ACC112 (cell line): ENCODE measurements at regions not wholly inside any gene's neighbourhood (a gene's known extent, or its start where the extent isn't known, plus 50 kb on each side); places are given as distances from the start of the nearest gene placed in this dataset.

Experiments
- H2AFZ ChIP-seq: fragments of 200-600 bp; sonication (generic); one replicate; pipeline ENCODE4 v1.6.0; 2017; ENCODE audit warnings: antibody characterized with exemption, low read length; ENCODE audit not compliant: unreplicated experiment
- H3K27ac ChIP-seq: fragments of 200-600 bp; sonication (generic); 2 replicates; pipeline ENCODE4 v1.5.1; 2014; ENCODE audit warnings: low read depth, mild to moderate bottlenecking, antibody characterized with exemption, low read length, moderate library complexity
- H3K27me3 ChIP-seq: fragments of 200-600 bp; sonication (generic); 2 replicates; pipeline ENCODE4 v1.6.1; 2014; ENCODE audit warnings: mild to moderate bottlenecking, antibody characterized with exemption, low read length, moderate library complexity, mixed read lengths; ENCODE audit not compliant: insufficient read depth
- H3K36me3 ChIP-seq: fragments of 200-600 bp; sonication (generic); 2 replicates; pipeline ENCODE4 v1.6.1; 2016; ENCODE audit warnings: mild to moderate bottlenecking, antibody characterized with exemption, low read length, moderate library complexity, mixed read lengths; ENCODE audit not compliant: insufficient read depth
- H3K4me1 ChIP-seq: fragments of 200-600 bp; sonication (generic); one replicate; pipeline ENCODE4 v1.6.1; 2016; ENCODE audit warnings: low read length, mixed read lengths; ENCODE audit not compliant: insufficient read depth, unreplicated experiment, control insufficient read depth
- H3K4me3 ChIP-seq: fragments of 200-600 bp; sonication (generic); 2 replicates; pipeline ENCODE4 v1.5.1; 2014; ENCODE audit warnings: mild to moderate bottlenecking, low read depth, low read length
- H3K79me2 ChIP-seq: fragments of 200-600 bp; sonication (generic); one replicate; pipeline ENCODE4 v1.6.0; 2016; ENCODE audit warnings: low read length; ENCODE audit not compliant: control insufficient read depth, unreplicated experiment, insufficient read depth

DNA sequence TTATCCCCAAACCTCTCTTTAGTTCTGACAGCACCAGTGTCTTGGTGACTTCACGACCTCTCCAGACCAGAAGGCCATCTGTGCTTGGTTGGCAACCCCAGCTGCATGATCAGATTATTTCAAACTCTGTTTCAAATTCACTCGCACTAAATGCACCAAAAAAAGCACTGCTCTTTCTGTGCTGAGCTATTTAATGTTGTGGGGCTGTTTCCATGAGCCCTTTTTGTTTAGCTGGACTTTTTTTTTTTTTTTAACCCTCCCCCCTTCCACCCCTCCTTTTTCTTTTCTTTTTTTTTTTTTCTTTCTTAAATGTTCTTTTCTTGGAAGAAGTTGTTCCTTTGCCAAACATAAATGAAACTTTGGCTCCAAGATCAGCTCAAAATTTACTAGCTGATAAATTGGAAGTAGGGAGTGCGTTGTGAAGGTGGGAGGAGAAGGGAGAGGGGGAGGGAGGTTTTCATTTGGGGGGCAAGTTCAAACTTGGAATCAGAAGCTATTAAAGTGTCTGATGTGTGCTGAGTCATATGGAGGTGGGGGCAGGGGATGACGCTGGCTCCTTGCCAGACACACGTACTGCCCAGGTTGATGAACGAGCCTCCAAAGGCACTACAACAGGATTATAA, 543.0 kb upstream of the TNP1 start:
- Histone ChIP-seq H3K27ac (no peak overlapping the region), H3K79me2 (no peaks in the 10 kb centered on the region), H3K36me3 (no peaks in the 10 kb centered on the region), H3K27me3 (no peaks in the 10 kb centered on the region), H3K4me1 (peaks cover 4% of the 10 kb centered on the region), H2AFZ (no peak overlapping the region), H3K4me3 (no peak overlapping the region)

DNA sequence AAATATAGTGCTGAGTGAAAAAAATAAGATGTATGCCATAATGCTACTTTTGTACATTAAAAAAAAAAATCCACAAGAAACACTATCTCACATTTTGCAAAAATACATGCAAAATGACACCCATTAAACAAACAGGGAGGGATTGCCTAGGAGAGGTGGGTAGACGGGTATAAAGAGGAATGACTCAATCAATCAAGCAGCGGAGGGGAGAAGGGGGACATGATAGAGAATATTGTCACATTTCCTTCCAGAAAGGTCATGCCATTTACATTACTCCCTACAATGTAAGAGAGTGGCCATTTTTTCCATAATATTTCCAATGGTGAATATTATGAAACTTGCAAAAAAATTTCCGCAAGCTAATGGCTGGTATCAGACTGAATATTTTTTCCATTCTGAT, 542.3 kb upstream of the TNP1 start:
- Histone ChIP-seq H3K4me1 (peaks cover 4% of the 10 kb centered on the region), H3K27ac (no peak overlapping the region), H3K79me2 (no peaks in the 10 kb centered on the region), H3K4me3 (no peak overlapping the region), H3K27me3 (no peaks in the 10 kb centered on the region), H3K36me3 (no peaks in the 10 kb centered on the region), H2AFZ (no peak overlapping the region)

DNA sequence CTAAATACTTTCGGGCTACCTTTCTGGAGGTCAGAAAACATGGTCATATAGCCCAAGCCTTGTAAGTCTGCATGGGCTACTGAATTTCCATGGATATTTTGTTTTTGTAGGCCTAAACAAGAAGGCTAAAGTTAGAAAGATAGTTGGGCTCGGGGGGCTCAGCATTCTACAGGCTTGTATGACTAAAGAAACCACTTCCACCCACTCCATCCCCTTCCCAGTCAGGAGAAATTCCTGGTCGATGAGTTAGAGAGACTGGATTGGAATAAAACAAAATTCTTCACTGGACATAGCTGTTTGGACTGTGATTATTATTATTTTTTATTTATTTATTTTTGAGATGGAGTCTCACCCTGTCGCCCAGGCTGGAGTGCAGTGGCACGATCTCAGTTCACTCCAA, 539.4 kb upstream of the TNP1 start:
- no peak overlapping the region for H3K4me3 ChIP-seq
- no peaks in the 10 kb centered on the region for H3K79me2 ChIP-seq
- no peak overlapping the region for H2AFZ ChIP-seq
- H3K27ac ChIP-seq, result no peak overlapping the region
- no peaks in the 10 kb centered on the region for H3K36me3 ChIP-seq
- H3K4me1 ChIP-seq, result peaks cover 6% of the 10 kb centered on the region
- H3K27me3 ChIP-seq, result no peaks in the 10 kb centered on the region

DNA sequence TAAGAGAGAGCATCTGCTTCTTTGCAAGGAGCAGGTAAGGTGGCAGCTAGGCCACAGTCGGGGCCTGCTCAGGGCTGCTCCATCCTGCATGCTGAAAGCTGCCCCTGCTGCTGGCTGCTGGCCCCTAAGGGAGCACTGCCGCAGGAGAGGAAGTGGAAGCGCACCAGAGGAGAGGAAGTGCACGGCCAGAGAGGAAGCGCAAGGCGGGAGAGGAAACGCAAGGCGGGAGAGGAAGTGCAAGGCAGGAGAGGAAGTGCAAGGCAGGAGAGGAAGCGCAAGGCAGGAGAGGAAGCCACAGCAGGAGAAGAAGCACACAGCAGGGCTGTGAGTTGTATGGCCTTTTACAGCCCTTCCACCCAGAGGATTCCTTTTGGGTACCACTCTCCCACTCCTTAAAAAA, 539.0 kb upstream of the TNP1 start:
- H2AFZ ChIP-seq, result no peak overlapping the region
- H3K36me3 ChIP-seq, result no peaks in the 10 kb centered on the region
- H3K4me1 ChIP-seq, result peaks cover 7% of the 10 kb centered on the region
- H3K27me3 ChIP-seq, result no peaks in the 10 kb centered on the region
- H3K27ac ChIP-seq, result no peak overlapping the region
- no peak overlapping the region for H3K4me3 ChIP-seq
- no peaks in the 10 kb centered on the region for H3K79me2 ChIP-seq

DNA sequence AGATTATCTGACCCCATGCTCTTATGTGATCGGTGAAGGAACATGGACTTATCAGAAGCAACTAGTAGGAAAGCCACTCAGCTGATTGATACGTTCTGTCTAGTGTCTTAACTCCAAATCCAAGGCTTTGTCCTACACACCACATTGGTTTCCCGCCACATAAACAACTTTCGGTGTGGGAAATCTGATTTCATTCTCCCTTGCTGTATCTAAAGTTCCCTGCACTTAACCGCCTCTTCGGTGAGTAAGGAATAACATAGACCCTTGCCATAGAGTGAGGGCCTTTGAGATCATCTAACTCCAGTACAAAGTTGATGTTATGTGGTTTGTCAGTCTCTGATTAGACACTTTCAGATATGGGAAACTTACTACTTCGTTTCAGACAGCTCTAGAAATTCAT, 538.2 kb upstream of the TNP1 start:
- Histone ChIP-seq H3K4me1 (peaks cover 11% of the 10 kb centered on the region), H3K79me2 (no peaks in the 10 kb centered on the region), H3K27me3 (no peaks in the 10 kb centered on the region), H3K36me3 (no peaks in the 10 kb centered on the region), H2AFZ (no peak overlapping the region), H3K4me3 (no peak overlapping the region), H3K27ac (no peak overlapping the region)

DNA sequence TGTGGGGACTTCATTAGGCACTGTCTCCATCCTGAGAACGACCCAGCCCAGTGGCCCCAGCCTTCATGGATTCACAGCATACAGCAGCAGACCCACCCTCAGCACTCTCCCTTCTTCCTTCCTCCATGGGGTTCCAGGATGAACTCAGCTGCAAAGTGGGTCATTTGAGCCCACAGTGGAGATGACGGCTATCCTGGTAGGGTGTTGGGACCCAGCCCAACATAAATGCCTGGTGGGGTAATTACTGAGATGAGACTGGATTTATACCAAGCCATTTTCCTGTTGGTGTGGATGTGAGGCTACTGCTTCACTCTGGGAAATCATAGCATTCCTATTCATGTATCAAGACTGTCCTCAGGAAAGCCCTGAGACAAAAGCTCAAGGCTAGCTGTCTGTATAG, 536.7 kb upstream of the TNP1 start:
- Histone ChIP-seq H2AFZ (no peak overlapping the region), H3K27me3 (no peaks in the 10 kb centered on the region), H3K27ac (no peak overlapping the region), H3K4me1 (peaks cover 11% of the 10 kb centered on the region), H3K79me2 (no peaks in the 10 kb centered on the region), H3K4me3 (no peak overlapping the region), H3K36me3 (no peaks in the 10 kb centered on the region)

DNA sequence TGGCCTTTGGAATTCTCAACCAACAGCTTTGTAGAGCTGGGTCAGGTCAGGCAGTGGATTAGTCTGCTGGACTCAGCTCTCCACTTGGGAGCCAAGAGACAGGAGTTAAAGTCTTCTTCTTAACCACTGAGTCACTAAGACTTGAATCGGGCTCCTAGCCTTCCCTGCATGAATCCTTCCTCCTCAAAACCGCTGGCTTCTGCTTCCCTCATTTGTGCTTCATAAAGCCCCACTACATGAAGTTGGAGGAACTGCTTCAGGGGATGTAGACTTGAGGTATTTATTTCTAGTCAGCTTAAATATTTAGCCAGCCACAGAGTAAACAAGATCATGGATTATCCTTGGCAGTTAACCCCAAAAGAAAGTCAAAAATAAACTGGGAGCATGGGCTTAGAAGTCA, 536.3 kb upstream of the TNP1 start:
- H3K79me2 ChIP-seq, result no peaks in the 10 kb centered on the region
- H3K27me3 ChIP-seq, result no peaks in the 10 kb centered on the region
- no peak overlapping the region for H3K4me3 ChIP-seq
- no peak overlapping the region for H2AFZ ChIP-seq
- peaks cover 11% of the 10 kb centered on the region for H3K4me1 ChIP-seq
- no peaks in the 10 kb centered on the region for H3K36me3 ChIP-seq
- no peak overlapping the region for H3K27ac ChIP-seq

DNA sequence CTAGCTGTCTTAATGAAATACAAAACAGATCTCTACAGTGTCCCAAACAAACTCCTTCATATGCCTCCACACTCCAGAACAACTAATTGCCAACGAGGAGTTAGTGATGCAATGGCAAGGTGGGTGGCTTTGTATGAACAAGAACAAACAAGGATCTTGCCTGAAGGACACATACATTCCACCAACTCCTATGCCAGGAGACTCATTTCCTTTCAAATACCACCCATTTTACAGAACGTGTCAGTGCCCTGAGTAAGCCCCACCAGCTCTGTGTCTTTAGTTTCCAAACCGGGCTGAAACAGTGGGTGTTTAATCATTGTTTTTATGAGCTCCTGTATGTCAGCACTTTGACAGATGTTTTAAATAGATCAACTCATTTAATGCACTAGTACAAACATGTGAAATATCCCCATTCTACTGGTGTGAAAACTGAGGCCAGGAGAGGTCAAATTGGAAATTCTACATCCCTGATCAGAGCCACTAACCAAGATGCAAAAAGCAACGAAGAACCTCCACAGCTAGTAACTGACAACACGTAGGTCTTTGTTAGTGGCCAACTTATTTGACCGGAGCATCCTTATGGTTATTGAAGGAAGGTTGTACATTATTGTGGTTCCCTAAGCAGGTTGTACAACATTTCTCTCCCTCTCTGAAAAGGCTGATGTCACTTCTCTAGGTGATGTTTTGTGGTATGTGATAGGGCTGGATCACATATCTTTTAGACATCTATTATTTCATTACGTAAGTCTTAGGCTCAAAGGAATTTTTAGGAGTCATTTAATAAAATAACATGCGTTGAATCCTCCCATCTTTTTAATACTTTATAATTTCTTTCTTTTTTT, 534.9 kb upstream of the TNP1 start:
- Histone ChIP-seq H3K27ac (no peak overlapping the region), H3K4me3 (no peak overlapping the region), H3K36me3 (no peaks in the 10 kb centered on the region), H3K79me2 (no peaks in the 10 kb centered on the region), H3K4me1 (peaks cover 11% of the 10 kb centered on the region), H3K27me3 (no peaks in the 10 kb centered on the region), H2AFZ (no peak overlapping the region)

DNA sequence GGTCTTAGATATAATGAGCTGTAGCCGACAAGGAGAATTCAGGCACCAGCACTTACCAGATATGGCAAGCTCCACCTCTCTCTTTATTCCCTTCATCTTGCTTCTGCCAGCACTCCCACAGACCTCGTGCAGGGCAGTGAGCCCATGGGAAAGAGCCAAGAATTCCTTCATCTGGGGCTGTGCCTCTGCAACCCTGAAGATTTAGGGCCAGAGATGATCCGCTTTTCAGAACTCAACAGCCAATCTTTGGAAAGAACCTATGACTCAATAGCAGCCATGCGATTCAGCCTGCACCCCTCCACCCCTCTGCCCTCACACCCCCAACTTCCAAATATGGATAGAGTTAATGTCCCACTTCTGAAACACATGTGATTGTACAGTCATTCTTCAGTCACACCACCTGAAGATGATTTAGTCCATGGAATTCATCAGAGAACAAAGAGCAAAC, 533.7 kb upstream of the TNP1 start:
- H3K4me3 ChIP-seq, result no peak overlapping the region
- H2AFZ ChIP-seq, result no peak overlapping the region
- H3K36me3 ChIP-seq, result no peaks in the 10 kb centered on the region
- peaks cover 7% of the 10 kb centered on the region for H3K4me1 ChIP-seq
- H3K79me2 ChIP-seq, result no peaks in the 10 kb centered on the region
- no peak overlapping the region for H3K27ac ChIP-seq
- H3K27me3 ChIP-seq, result no peaks in the 10 kb centered on the region

DNA sequence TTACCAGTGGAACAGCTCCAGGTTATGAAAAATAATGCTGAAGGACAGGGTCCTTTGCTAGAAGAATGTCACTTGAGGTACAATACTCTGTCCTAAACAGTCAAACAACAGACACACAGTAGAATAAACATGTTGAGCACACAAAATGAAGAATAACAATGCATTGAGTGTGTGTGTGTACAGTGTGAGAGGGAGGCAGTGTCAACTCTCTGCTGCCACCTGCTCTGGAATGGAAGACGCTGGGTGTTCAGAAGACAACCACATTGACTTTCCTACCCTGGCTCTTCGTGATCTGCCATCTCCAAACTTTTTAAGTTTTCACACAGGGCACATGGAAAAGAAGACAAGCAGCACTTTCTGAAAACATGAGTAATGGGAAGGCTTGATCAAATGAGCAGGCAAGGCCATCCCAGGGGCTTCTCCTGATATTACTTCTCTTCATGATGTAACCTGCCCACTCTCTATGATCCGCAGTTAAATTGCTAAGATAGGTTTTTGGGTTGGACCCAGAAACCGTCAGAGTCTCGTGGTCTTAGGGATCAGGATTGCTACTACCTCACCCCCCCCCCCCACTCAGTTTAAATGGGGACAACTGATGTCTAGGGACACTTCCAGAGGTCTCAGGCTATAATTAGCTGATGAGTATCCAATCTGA, 533.2 kb upstream of the TNP1 start:
- Histone ChIP-seq H3K36me3 (no peaks in the 10 kb centered on the region), H2AFZ (no peak overlapping the region), H3K27ac (no peak overlapping the region), H3K79me2 (no peaks in the 10 kb centered on the region), H3K4me1 (peaks cover 7% of the 10 kb centered on the region), H3K27me3 (no peaks in the 10 kb centered on the region), H3K4me3 (no peak overlapping the region)
